ENCODE measurements at regions not wholly inside any gene's neighbourhood (a gene's known extent, or its start where the extent isn't known, plus 50 kb on each side); places are given as distances from the start of the nearest gene placed in this dataset.

- no peak overlapping the region for H3K9ac ChIP-seq (ENCODE audit: low read length)
- no peaks in the 10 kb centered on the region for H3K9me3 ChIP-seq (ENCODE audit: low read length)
- H3K27ac ChIP-seq (ENCODE audit: low read depth, low read length), result no peak overlapping the region
- no peak overlapping the region for H3K4me3 ChIP-seq (ENCODE audit: low read depth in 1 of 2, low read length in 2 of 2)
- no peaks in the 10 kb centered on the region for H3K4me1 ChIP-seq (ENCODE audit: insufficient read depth, low read length)
- H3K27me3 ChIP-seq (ENCODE audit: control insufficient read depth in 1 of 2, insufficient read depth in 2 of 2, low read length in 2 of 2), result no peaks in the 10 kb centered on the region
- H3K36me3 ChIP-seq (ENCODE audit: insufficient read depth, low read length), result no peaks in the 10 kb centered on the region
Observed at GRCh38 chr9:116020801-116021200, 132.8 kb upstream of the PAPPA start.

- Histone ChIP-seq H3K27ac (ENCODE audit: low read depth, low read length) (no peak overlapping the region), H3K9ac (ENCODE audit: low read length) (no peak overlapping the region), H3K4me1 (ENCODE audit: insufficient read depth, low read length) (no peaks in the 10 kb centered on the region), H3K27me3 (ENCODE audit: control insufficient read depth in 1 of 2, insufficient read depth in 2 of 2, low read length in 2 of 2) (no peaks in the 10 kb centered on the region), H3K9me3 (ENCODE audit: low read length) (no peaks in the 10 kb centered on the region), H3K4me3 (ENCODE audit: low read depth in 1 of 2, low read length in 2 of 2) (no peak overlapping the region), H3K36me3 (ENCODE audit: insufficient read depth, low read length) (no peaks in the 10 kb centered on the region)
Observed at GRCh38 chr9:116027096-116027495, 126.5 kb upstream of the PAPPA start.

- Histone ChIP-seq H3K27ac (ENCODE audit: low read depth, low read length) (no peak overlapping the region), H3K27me3 (ENCODE audit: control insufficient read depth in 1 of 2, insufficient read depth in 2 of 2, low read length in 2 of 2) (no peaks in the 10 kb centered on the region), H3K9me3 (ENCODE audit: low read length) (no peaks in the 10 kb centered on the region), H3K4me1 (ENCODE audit: insufficient read depth, low read length) (no peaks in the 10 kb centered on the region), H3K9ac (ENCODE audit: low read length) (no peak overlapping the region), H3K4me3 (ENCODE audit: low read depth in 1 of 2, low read length in 2 of 2) (no peak overlapping the region), H3K36me3 (ENCODE audit: insufficient read depth, low read length) (no peaks in the 10 kb centered on the region)
Observed at GRCh38 chr9:116027511-116027910, 126.1 kb upstream of the PAPPA start.

GRCh38 chr9:116027951-116028350 lies 125.6 kb upstream of the PAPPA start:
- Histone ChIP-seq H3K4me1 (ENCODE audit: insufficient read depth, low read length) (no peaks in the 10 kb centered on the region), H3K27ac (ENCODE audit: low read depth, low read length) (no peak overlapping the region), H3K9me3 (ENCODE audit: low read length) (no peaks in the 10 kb centered on the region), H3K9ac (ENCODE audit: low read length) (no peak overlapping the region), H3K4me3 (ENCODE audit: low read depth in 1 of 2, low read length in 2 of 2) (no peak overlapping the region), H3K27me3 (ENCODE audit: control insufficient read depth in 1 of 2, insufficient read depth in 2 of 2, low read length in 2 of 2) (no peaks in the 10 kb centered on the region), H3K36me3 (ENCODE audit: insufficient read depth, low read length) (no peaks in the 10 kb centered on the region)

- H3K4me1 ChIP-seq (ENCODE audit: insufficient read depth, low read length), result no peaks in the 10 kb centered on the region
- H3K27me3 ChIP-seq (ENCODE audit: control insufficient read depth in 1 of 2, insufficient read depth in 2 of 2, low read length in 2 of 2), result no peaks in the 10 kb centered on the region
- H3K9ac ChIP-seq (ENCODE audit: low read length), result no peak overlapping the region
- H3K4me3 ChIP-seq (ENCODE audit: low read depth in 1 of 2, low read length in 2 of 2), result no peak overlapping the region
- no peaks in the 10 kb centered on the region for H3K9me3 ChIP-seq (ENCODE audit: low read length)
- no peak overlapping the region for H3K27ac ChIP-seq (ENCODE audit: low read depth, low read length)
- no peaks in the 10 kb centered on the region for H3K36me3 ChIP-seq (ENCODE audit: insufficient read depth, low read length)
Observed at GRCh38 chr9:116030517-116030916, 123.1 kb upstream of the PAPPA start.

GRCh38 chr9:116032683-116033440 lies 120.7 kb upstream of the PAPPA start:
- Histone ChIP-seq H3K9me3 (ENCODE audit: low read length) (no peaks in the 10 kb centered on the region), H3K9ac (ENCODE audit: low read length) (no peak overlapping the region), H3K4me3 (ENCODE audit: low read depth in 1 of 2, low read length in 2 of 2) (no peak overlapping the region), H3K36me3 (ENCODE audit: insufficient read depth, low read length) (no peaks in the 10 kb centered on the region), H3K27me3 (ENCODE audit: control insufficient read depth in 1 of 2, insufficient read depth in 2 of 2, low read length in 2 of 2) (no peaks in the 10 kb centered on the region), H3K27ac (ENCODE audit: low read depth, low read length) (no peak overlapping the region), H3K4me1 (ENCODE audit: insufficient read depth, low read length) (no peaks in the 10 kb centered on the region)

GRCh38 chr9:116039312-116039711 lies 114.3 kb upstream of the PAPPA start:
- Histone ChIP-seq H3K9ac (ENCODE audit: low read length) (no peak overlapping the region), H3K27ac (ENCODE audit: low read depth, low read length) (no peak overlapping the region), H3K9me3 (ENCODE audit: low read length) (no peaks in the 10 kb centered on the region), H3K36me3 (ENCODE audit: insufficient read depth, low read length) (no peaks in the 10 kb centered on the region), H3K4me1 (ENCODE audit: insufficient read depth, low read length) (no peaks in the 10 kb centered on the region), H3K4me3 (ENCODE audit: low read depth in 1 of 2, low read length in 2 of 2) (no peak overlapping the region), H3K27me3 (ENCODE audit: control insufficient read depth in 1 of 2, insufficient read depth in 2 of 2, low read length in 2 of 2) (no peaks in the 10 kb centered on the region)

GRCh38 chr9:116039893-116040292 lies 113.7 kb upstream of the PAPPA start:
- Histone ChIP-seq H3K27ac (ENCODE audit: low read depth, low read length) (no peak overlapping the region), H3K4me3 (ENCODE audit: low read depth in 1 of 2, low read length in 2 of 2) (no peak overlapping the region), H3K9ac (ENCODE audit: low read length) (no peak overlapping the region), H3K36me3 (ENCODE audit: insufficient read depth, low read length) (no peaks in the 10 kb centered on the region), H3K4me1 (ENCODE audit: insufficient read depth, low read length) (no peaks in the 10 kb centered on the region), H3K9me3 (ENCODE audit: low read length) (no peaks in the 10 kb centered on the region), H3K27me3 (ENCODE audit: control insufficient read depth in 1 of 2, insufficient read depth in 2 of 2, low read length in 2 of 2) (no peaks in the 10 kb centered on the region)

- Histone ChIP-seq H3K4me3 (ENCODE audit: low read depth in 1 of 2, low read length in 2 of 2) (no peak overlapping the region), H3K36me3 (ENCODE audit: insufficient read depth, low read length) (no peaks in the 10 kb centered on the region), H3K4me1 (ENCODE audit: insufficient read depth, low read length) (no peaks in the 10 kb centered on the region), H3K9ac (ENCODE audit: low read length) (no peak overlapping the region), H3K9me3 (ENCODE audit: low read length) (no peaks in the 10 kb centered on the region), H3K27me3 (ENCODE audit: control insufficient read depth in 1 of 2, insufficient read depth in 2 of 2, low read length in 2 of 2) (no peaks in the 10 kb centered on the region), H3K27ac (ENCODE audit: low read depth, low read length) (no peak overlapping the region)
Observed at GRCh38 chr9:116042321-116042720, 111.3 kb upstream of the PAPPA start.

- H3K4me3 ChIP-seq (ENCODE audit: low read depth in 1 of 2, low read length in 2 of 2), result no peak overlapping the region
- no peaks in the 10 kb centered on the region for H3K27me3 ChIP-seq (ENCODE audit: control insufficient read depth in 1 of 2, insufficient read depth in 2 of 2, low read length in 2 of 2)
- H3K36me3 ChIP-seq (ENCODE audit: insufficient read depth, low read length), result no peaks in the 10 kb centered on the region
- H3K4me1 ChIP-seq (ENCODE audit: insufficient read depth, low read length), result no peaks in the 10 kb centered on the region
- H3K9me3 ChIP-seq (ENCODE audit: low read length), result no peaks in the 10 kb centered on the region
- H3K27ac ChIP-seq (ENCODE audit: low read depth, low read length), result no peak overlapping the region
- no peak overlapping the region for H3K9ac ChIP-seq (ENCODE audit: low read length)
Observed at GRCh38 chr9:116045083-116045482, 108.5 kb upstream of the PAPPA start.

- Histone ChIP-seq H3K27ac (ENCODE audit: low read depth, low read length) (no peak overlapping the region), H3K9me3 (ENCODE audit: low read length) (no peaks in the 10 kb centered on the region), H3K36me3 (ENCODE audit: insufficient read depth, low read length) (no peaks in the 10 kb centered on the region), H3K4me1 (ENCODE audit: insufficient read depth, low read length) (no peaks in the 10 kb centered on the region), H3K4me3 (ENCODE audit: low read depth in 1 of 2, low read length in 2 of 2) (no peak overlapping the region), H3K9ac (ENCODE audit: low read length) (no peak overlapping the region), H3K27me3 (ENCODE audit: control insufficient read depth in 1 of 2, insufficient read depth in 2 of 2, low read length in 2 of 2) (no peaks in the 10 kb centered on the region)
Observed at GRCh38 chr9:116048081-116048480, 105.5 kb upstream of the PAPPA start.

GRCh38 chr9:116049456-116049855 lies 104.1 kb upstream of the PAPPA start:
- Histone ChIP-seq H3K9ac (ENCODE audit: low read length) (no peak overlapping the region), H3K27ac (ENCODE audit: low read depth, low read length) (no peak overlapping the region), H3K9me3 (ENCODE audit: low read length) (no peaks in the 10 kb centered on the region), H3K36me3 (ENCODE audit: insufficient read depth, low read length) (no peaks in the 10 kb centered on the region), H3K27me3 (ENCODE audit: control insufficient read depth in 1 of 2, insufficient read depth in 2 of 2, low read length in 2 of 2) (no peaks in the 10 kb centered on the region), H3K4me3 (ENCODE audit: low read depth in 1 of 2, low read length in 2 of 2) (no peak overlapping the region), H3K4me1 (ENCODE audit: insufficient read depth, low read length) (no peaks in the 10 kb centered on the region)

Measured in muscle layer of colon (tissue), 2 donors.